Astrocyte (in vitro differentiated cells and primary cell): ENCODE measurements at regions not wholly inside any gene's neighbourhood (a gene's known extent, or its start where the extent isn't known, plus 50 kb on each side); places are given as distances from the start of the nearest gene placed in this dataset.

Experiments
- DNase-seq: peaks from one replicate; pipeline ENCODE4 v3.0.0-alpha.2; 2010; ENCODE audit warnings: low read depth
- FAIRE-seq: peaks from 2 replicates; lab custom pipeline; 2011; peaks lifted over from hg19 to GRCh38; lab: Jason Lieb, UNC
- H2AFZ ChIP-seq: 2 replicates; pipeline ENCODE4 v1.6.0; 2012; ENCODE audit warnings: low read depth, low read length, inconsistent platforms
- H3K27ac ChIP-seq: 2 replicates; pipeline ENCODE4 v1.5.1; 2011; ENCODE audit warnings: low read depth, low read length, inconsistent platforms
- H3K27me3 ChIP-seq: 2 replicates; pipeline ENCODE4 v1.6.0; 2011; ENCODE audit warnings: low read length, inconsistent platforms; ENCODE audit not compliant: insufficient read depth
- H3K36me3 ChIP-seq: 2 replicates; pipeline ENCODE4 v1.5.1; 2011; ENCODE audit warnings: low read length, inconsistent platforms; ENCODE audit not compliant: insufficient read depth
- H3K4me1 ChIP-seq: 2 replicates; pipeline ENCODE4 v1.5.1; 2011; ENCODE audit warnings: low read length, inconsistent platforms; ENCODE audit not compliant: insufficient read depth
- H3K4me2 ChIP-seq: 2 replicates; pipeline ENCODE4 v1.6.0; 2012; ENCODE audit warnings: low read length, inconsistent platforms
- H3K4me3 ChIP-seq: 2 replicates; pipeline ENCODE4 v1.5.1; 2011; ENCODE audit warnings: low read depth, mild to moderate bottlenecking, low read length, inconsistent platforms; ENCODE audit not compliant: insufficient read depth
- H3K79me2 ChIP-seq: 2 replicates; pipeline ENCODE4 v1.6.0; 2012; ENCODE audit warnings: mild to moderate bottlenecking, low read length, inconsistent platforms; ENCODE audit not compliant: insufficient read depth
- H3K9ac ChIP-seq: 2 replicates; pipeline ENCODE4 v1.6.0; 2012; ENCODE audit warnings: mild to moderate bottlenecking, low read length, inconsistent platforms
- H3K9me3 ChIP-seq: 2 replicates; pipeline ENCODE4 v1.5.1; 2012; ENCODE audit warnings: low read depth, mild to moderate bottlenecking, low read length, inconsistent platforms; ENCODE audit not compliant: insufficient read depth
- H4K20me1 ChIP-seq: 2 replicates; pipeline ENCODE4 v1.6.0; 2012; ENCODE audit warnings: low read length, inconsistent platforms; ENCODE audit not compliant: insufficient read depth
- H3K27ac Mint-ChIP-seq: one replicate; pipeline ENCODE4 v1.8.0; 2021; ENCODE audit warnings: mild to moderate bottlenecking, mixed read lengths; ENCODE audit not compliant: unreplicated experiment
- H3K27me3 Mint-ChIP-seq: one replicate; pipeline ENCODE4 v1.8.0; 2021; ENCODE audit warnings: low read depth, mixed read lengths; ENCODE audit not compliant: unreplicated experiment
- H3K36me3 Mint-ChIP-seq: one replicate; pipeline ENCODE4 v1.8.0; 2021; ENCODE audit warnings: low read depth, mixed read lengths; ENCODE audit not compliant: unreplicated experiment
- H3K4me1 Mint-ChIP-seq: one replicate; pipeline ENCODE4 v1.8.0; 2021; ENCODE audit warnings: low read depth, mixed read lengths; ENCODE audit not compliant: unreplicated experiment
- H3K4me3 Mint-ChIP-seq: one replicate; pipeline ENCODE4 v1.8.0; 2021; ENCODE audit warnings: mild to moderate bottlenecking, moderate library complexity, mixed read lengths; ENCODE audit not compliant: unreplicated experiment
- H3K9me3 Mint-ChIP-seq: one replicate; pipeline ENCODE4 v1.8.0; 2021; ENCODE audit warnings: mild to moderate bottlenecking, mixed read lengths; ENCODE audit not compliant: unreplicated experiment
- CTCF ChIP-seq: IDR thresholded peaks from 2 replicates; pipeline ENCODE4 v1.5.1; 2011; ENCODE audit warnings: low read depth, mild to moderate bottlenecking, inconsistent platforms, low read length, moderate library complexity; ENCODE audit not compliant: insufficient read depth
- EZH2 ChIP-seq: IDR thresholded peaks from 2 replicates; pipeline ENCODE4 v1.6.1; 2012; ENCODE audit warnings: mild to moderate bottlenecking, low read length, inconsistent platforms; ENCODE audit not compliant: insufficient read depth

GRCh38 chr2:3125001-3125760, 252.4 kb downstream of the EIPR1 start:
- no peak for TF ChIP-seq CTCF
- TF ChIP-seq EZH2, result no peak
- no peak overlapping the region for H3K4me3 ChIP-seq
- no peak overlapping the region for H2AFZ ChIP-seq
- no peaks in the 10 kb centered on the region for H3K4me1 ChIP-seq
- no peak overlapping the region for H3K27ac ChIP-seq
- Mint-ChIP-seq H3K27me3 (peaks cover 7% of the 10 kb centered on the region), H3K27ac (no peak overlapping the region), H3K9me3 (no peaks in the 10 kb centered on the region), H3K4me1 (no peaks in the 10 kb centered on the region), H3K4me3 (no peak overlapping the region), H3K36me3 (no peaks in the 10 kb centered on the region)
- no peaks in the 10 kb centered on the region for H3K36me3 ChIP-seq
- H3K79me2 ChIP-seq, result no peaks in the 10 kb centered on the region
- no peaks in the 10 kb centered on the region for H4K20me1 ChIP-seq
- H3K9ac ChIP-seq, result no peak overlapping the region
- no peak overlapping the region for H3K4me2 ChIP-seq
- DNase-seq, result no peak
- H3K27me3 ChIP-seq, result no peaks in the 10 kb centered on the region
- H3K9me3 ChIP-seq, result no peaks in the 10 kb centered on the region
- FAIRE-seq, result no peak

- no peaks in the 10 kb centered on the region for H3K79me2 ChIP-seq
- H3K4me2 ChIP-seq, result no peak overlapping the region
- no peaks in the 10 kb centered on the region for H3K36me3 ChIP-seq
- FAIRE-seq, result no peak
- no peak overlapping the region for H2AFZ ChIP-seq
- H3K4me1 Mint-ChIP-seq, result no peaks in the 10 kb centered on the region
- H3K4me3 ChIP-seq, result no peak overlapping the region
- no peaks in the 10 kb centered on the region for H3K9me3 ChIP-seq
- no peak for DNase-seq
- TF ChIP-seq EZH2 (no peak), CTCF (no peak)
- peaks cover 7% of the 10 kb centered on the region for H3K27me3 Mint-ChIP-seq
- H3K27ac ChIP-seq, result no peak overlapping the region
- no peak overlapping the region for H3K4me3 Mint-ChIP-seq
- no peaks in the 10 kb centered on the region for H3K36me3 Mint-ChIP-seq
- no peaks in the 10 kb centered on the region for H3K27me3 ChIP-seq
- H3K4me1 ChIP-seq, result no peaks in the 10 kb centered on the region
- no peak overlapping the region for H3K27ac Mint-ChIP-seq
- H3K9ac ChIP-seq, result no peak overlapping the region
- no peaks in the 10 kb centered on the region for H4K20me1 ChIP-seq
- peaks cover 2% of the 10 kb centered on the region for H3K9me3 Mint-ChIP-seq
Measured at GRCh38 chr2:3122525-3122924, 255.1 kb downstream of the EIPR1 start.

GRCh38 chr2:3121601-3122000, 256.0 kb downstream of the EIPR1 start:
- Mint-ChIP-seq H3K27me3 (peaks cover 7% of the 10 kb centered on the region), H3K27ac (no peak overlapping the region), H3K9me3 (peaks cover 2% of the 10 kb centered on the region), H3K36me3 (no peaks in the 10 kb centered on the region), H3K4me1 (no peaks in the 10 kb centered on the region), H3K4me3 (no peak overlapping the region)
- Histone ChIP-seq H3K9me3 (no peaks in the 10 kb centered on the region), H3K36me3 (no peaks in the 10 kb centered on the region), H3K9ac (no peak overlapping the region), H3K4me3 (no peak overlapping the region), H3K4me1 (no peaks in the 10 kb centered on the region), H2AFZ (no peak overlapping the region), H3K27me3 (no peaks in the 10 kb centered on the region), H4K20me1 (no peaks in the 10 kb centered on the region), H3K79me2 (no peaks in the 10 kb centered on the region), H3K27ac (no peak overlapping the region), H3K4me2 (no peak overlapping the region)
- DNase-seq (no peak), FAIRE-seq (no peak)
- no peak for TF ChIP-seq EZH2
- TF ChIP-seq CTCF, result no peak
